ENCODE measurements at regions not wholly inside any gene's neighbourhood (a gene's known extent, or its start where the extent isn't known, plus 50 kb on each side); places are given as distances from the start of the nearest gene placed in this dataset.

DNA sequence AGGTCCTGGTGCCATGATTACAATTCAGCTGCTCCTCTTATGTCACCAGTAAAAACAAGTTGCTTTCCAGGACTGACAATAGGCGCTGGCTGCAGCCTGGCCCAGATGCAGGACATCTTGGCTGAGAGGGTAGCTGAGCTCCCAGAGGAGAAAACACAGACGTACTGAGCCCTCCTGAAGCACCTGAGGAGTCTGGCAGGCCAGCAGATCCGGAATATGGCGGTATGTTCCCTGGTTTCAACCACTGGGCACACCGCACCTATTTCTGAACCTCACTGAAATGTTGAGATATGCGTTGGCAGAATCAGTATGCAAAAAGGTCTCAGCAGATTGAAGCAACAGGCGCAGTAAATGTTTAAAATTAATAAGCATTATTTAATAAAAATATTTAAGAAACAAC, 73.1 kb upstream of the BZW1 start (continued):
- TF ChIP-seq ZSCAN21 (CRISPR knock-in tag; IDR thresholded peaks at IDR 0.05; ENCODE audit: borderline replicate concordance) (no peak), RAD21 (CRISPR knock-in tag; IDR thresholded peaks at IDR 0.05) (no peak), E2F2 (CRISPR knock-in tag; IDR thresholded peaks at IDR 0.05; ENCODE audit: borderline replicate concordance) (no peak), ZC3H4 (CRISPR knock-in tag; IDR thresholded peaks at IDR 0.05; ENCODE audit: borderline replicate concordance) (no peak)

DNA sequence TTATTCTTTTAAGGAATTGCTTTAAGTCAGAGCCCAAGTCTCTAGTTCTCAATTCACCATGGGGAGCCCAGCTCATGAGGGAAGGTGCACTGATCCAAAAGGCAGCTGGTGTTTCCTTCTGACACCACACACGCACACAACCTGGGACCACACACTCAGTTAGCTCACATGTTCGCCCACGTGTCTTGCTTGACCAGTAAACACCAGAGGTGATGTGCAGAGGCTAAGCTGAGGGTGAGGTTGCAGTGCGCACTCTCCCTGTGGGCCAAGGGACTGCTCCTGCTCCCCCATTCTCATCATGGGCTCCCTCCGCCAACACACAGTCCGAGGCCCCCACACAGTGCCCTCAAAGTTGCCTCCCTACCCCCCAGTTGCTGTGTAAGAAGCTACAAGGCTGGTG, 70.8 kb upstream of the BZW1 start:
- 78% methylated on average over 6 of the region's 6 CpGs for WGBS (ENCODE audit: low lambda C conversion rate)
- Histone ChIP-seq H3K4me3 (replicated peaks in 1 of 3; ENCODE audit: insufficient read depth in 1 of 3, low read depth in 2 of 3, low read length in 3 of 3) (peak overlapping the region in 2 of 3 experiments; percentile 12 to 65; a peak in 2 of 6 replicates), H3K79me2 (ENCODE audit: insufficient read depth, low read length) (no peaks in the 10 kb centered on the region), H2AFZ (ENCODE audit: low read length) (no peak overlapping the region), H4K20me1 (ENCODE audit: insufficient read depth, low read length) (no peaks in the 10 kb centered on the region), H3K27me3 (ENCODE audit: control insufficient read depth in 1 of 2, insufficient read depth in 2 of 2, low read length in 2 of 2) (peaks cover 0 to 15% of the 10 kb centered on the region in 2 experiments; a peak in 2 of 5 replicates), H3K27ac (ENCODE audit: extremely low read length, insufficient read depth, low read length) (peak overlapping the region; percentile 69), H3K9me3 (ENCODE audit: low read length) (no peaks in the 10 kb centered on the region), H3K36me3 (replicated peaks in 1 of 2; ENCODE audit: control insufficient read depth in 1 of 2, insufficient read depth in 2 of 2, low read length in 2 of 2) (no peaks in the 10 kb centered on the region), H3K4me2 (ENCODE audit: low read depth, low read length) (peak overlapping the region; percentile 82), H3K4me1 (ENCODE audit: insufficient read depth, low read length) (peaks cover 35% of the 10 kb centered on the region), H3K9ac (ENCODE audit: insufficient read depth, low read depth, low read length) (peak overlapping the region; percentile 50; the same call in 1 of the 2 replicates)
- in situ Hi-C loops (cut with HindIII; ENCODE audit: extremely low pct_ligation_motif_present, low pct_unique_long_range_greater_than_20kb): loop anchor here (5.0 kb wide), 2 partner anchors 34 to 71 kb away; partner anchors contain the start of gene BZW1
- DNase-seq (ENCODE audit: low spot score): no peak
- FAIRE-seq: no peak
- ATAC-seq: peak; percentile 1; the same call in 2 of the 3 replicates
- TF ChIP-seq ZNF572 (CRISPR knock-in tag; IDR thresholded peaks at IDR 0.05) (0 out of 2 replicates have a peak, but pooled peaks have one; percentile 8), FOXA3 (CRISPR knock-in tag; IDR thresholded peaks at IDR 0.05) (no peak), EED (CRISPR knock-in tag; IDR thresholded peaks at IDR 0.05) (0 out of 2 replicates have a peak, but pooled peaks have one; percentile 3), MAZ (IDR thresholded peaks at IDR 0.05; ENCODE audit: borderline replicate concordance, low read depth, low read length) (no peak), MAZ (CRISPR knock-in tag; IDR thresholded peaks at IDR 0.05; ENCODE audit: low read depth) (0 out of 2 replicates have a peak, but pooled peaks have one; percentile 16), ZZZ3 (CRISPR knock-in tag; IDR thresholded peaks at IDR 0.05; ENCODE audit: borderline replicate concordance) (no peak), ARNTL (CRISPR knock-in tag; IDR thresholded peaks at IDR 0.05) (peak; percentile 71), ZNF276 (CRISPR knock-in tag; IDR thresholded peaks at IDR 0.05; ENCODE audit: low read depth) (0 out of 2 replicates have a peak, but pooled peaks have one; percentile 3), ZIK1 (CRISPR knock-in tag; IDR thresholded peaks at IDR 0.05; ENCODE audit: borderline replicate concordance, low read depth) (0 out of 2 replicates have a peak, but pooled peaks have one; percentile 12), ZNF792 (CRISPR knock-in tag; IDR thresholded peaks at IDR 0.05) (no peak), ZNF20 (CRISPR knock-in tag; IDR thresholded peaks at IDR 0.05) (no peak), KAT8 (CRISPR knock-in tag; IDR thresholded peaks at IDR 0.05) (no peak)
- TF ChIP-seq, protein P1, sequence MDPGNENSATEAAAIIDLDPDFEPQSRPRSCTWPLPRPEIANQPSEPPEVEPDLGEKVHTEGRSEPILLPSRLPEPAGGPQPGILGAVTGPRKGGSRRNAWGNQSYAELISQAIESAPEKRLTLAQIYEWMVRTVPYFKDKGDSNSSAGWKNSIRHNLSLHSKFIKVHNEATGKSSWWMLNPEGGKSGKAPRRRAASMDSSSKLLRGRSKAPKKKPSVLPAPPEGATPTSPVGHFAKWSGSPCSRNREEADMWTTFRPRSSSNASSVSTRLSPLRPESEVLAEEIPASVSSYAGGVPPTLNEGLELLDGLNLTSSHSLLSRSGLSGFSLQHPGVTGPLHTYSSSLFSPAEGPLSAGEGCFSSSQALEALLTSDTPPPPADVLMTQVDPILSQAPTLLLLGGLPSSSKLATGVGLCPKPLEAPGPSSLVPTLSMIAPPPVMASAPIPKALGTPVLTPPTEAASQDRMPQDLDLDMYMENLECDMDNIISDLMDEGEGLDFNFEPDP (CRISPR knock-in tag; conservative IDR thresholded peaks at IDR 0.05): 0 out of 2 replicates have a peak, but pooled peaks have one; percentile 75
- TF ChIP-seq, protein P2, sequence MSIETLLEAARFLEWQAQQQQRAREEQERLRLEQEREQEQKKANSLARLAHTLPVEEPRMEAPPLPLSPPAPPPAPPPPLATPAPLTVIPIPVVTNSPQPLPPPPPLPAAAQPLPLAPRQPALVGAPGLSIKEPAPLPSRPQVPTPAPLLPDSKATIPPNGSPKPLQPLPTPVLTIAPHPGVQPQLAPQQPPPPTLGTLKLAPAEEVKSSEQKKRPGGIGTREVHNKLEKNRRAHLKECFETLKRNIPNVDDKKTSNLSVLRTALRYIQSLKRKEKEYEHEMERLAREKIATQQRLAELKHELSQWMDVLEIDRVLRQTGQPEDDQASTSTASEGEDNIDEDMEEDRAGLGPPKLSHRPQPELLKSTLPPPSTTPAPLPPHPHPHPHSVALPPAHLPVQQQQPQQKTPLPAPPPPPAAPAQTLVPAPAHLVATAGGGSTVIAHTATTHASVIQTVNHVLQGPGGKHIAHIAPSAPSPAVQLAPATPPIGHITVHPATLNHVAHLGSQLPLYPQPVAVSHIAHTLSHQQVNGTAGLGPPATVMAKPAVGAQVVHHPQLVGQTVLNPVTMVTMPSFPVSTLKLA (IDR thresholded peaks at IDR 0.05): peak; percentile 79
- no TSS peak for BruUV-seq (replicated peaks)
- intact Hi-C loops (cut with micrococcal nuclease; ENCODE audit: unreplicated experiment): loop anchor here (1.0 to 10.0 kb wide), 3 partner anchors 16 to 144 kb away; partner anchors contain the start of genes BZW1, NIF3L1 and PPIL3
- POLR2A ChIA-PET: interaction anchor here (0.6 to 5.0 kb wide), 19 partner anchors 17 to 258 kb away, joined by 3 to 53 read pairs (median 5); partner anchors contain the start of genes AOX1, BZW1, CLK1 and KCTD18
- CTCF ChIA-PET (ENCODE audit: low intra/inter-chr PET ratio, low total read pairs): no interaction called here

All from HepG2 (cell line).